C1 segment of cervical spinal cord (tissue), 14 donors: ENCODE measurements at regions not wholly inside any gene's neighbourhood (a gene's known extent, or its start where the extent isn't known, plus 50 kb on each side); places are given as distances from the start of the nearest gene placed in this dataset.

ENCODE experiments used
- DNase-seq, 14 donors: peaks; one replicate each; lab custom pipeline; 2025; lab: John Stamatoyannopoulos, UW

GRCh38 chr2:121860033-121860757, 104.7 kb downstream of the TSN start:
- DNase-seq: no peak

DNA sequence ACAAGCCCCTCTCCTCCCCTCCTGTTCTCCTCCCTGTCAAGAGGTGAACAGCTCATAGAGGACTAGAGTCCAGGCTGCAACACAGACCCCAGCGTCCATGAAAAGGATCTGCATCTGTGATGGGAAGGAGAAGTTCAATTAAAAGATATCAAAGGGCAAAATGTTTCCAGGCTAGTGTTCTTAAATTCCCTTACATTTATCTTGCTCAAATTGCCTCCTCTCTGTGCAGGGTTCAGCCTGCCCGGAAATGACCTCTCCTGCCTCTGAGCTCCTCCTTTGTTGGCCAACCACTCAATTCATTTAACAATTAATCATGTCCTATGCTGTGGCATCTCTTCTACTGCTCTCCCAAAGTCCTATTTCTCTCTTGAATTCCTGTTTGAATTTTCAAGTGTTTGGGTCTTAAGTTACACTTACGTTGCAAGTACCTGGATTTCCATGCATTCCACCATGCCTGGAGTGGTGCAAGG, 105.3 kb downstream of the TSN start:
- DNase-seq: no peak

GRCh38 chr2:121862286-121862685, 106.8 kb downstream of the TSN start:
- no peak for DNase-seq

DNA sequence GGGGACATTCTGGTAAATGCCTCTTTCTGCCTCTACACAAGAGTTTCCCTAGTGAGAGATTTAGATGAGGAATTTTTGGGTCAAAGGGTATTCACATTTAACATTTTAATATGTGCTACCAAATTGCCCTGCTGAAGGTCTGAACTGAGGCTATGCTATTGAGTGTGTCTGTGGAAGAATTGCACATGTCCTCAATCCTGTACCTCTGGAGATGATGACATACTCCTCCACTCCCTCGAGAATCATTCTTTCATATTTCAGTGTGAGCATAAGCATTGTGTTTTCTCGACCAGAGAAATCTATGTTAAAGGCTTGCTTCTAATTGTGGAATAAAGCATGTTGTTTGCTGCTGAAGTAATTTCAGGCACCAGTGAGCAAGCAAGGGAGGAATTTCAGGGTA, 110.5 kb downstream of the TSN start:
- no peak for DNase-seq

- DNase-seq: no peak
These were observed 111.3 kb downstream of the TSN start for GRCh38 chr2:121866789-121867188.

DNA sequence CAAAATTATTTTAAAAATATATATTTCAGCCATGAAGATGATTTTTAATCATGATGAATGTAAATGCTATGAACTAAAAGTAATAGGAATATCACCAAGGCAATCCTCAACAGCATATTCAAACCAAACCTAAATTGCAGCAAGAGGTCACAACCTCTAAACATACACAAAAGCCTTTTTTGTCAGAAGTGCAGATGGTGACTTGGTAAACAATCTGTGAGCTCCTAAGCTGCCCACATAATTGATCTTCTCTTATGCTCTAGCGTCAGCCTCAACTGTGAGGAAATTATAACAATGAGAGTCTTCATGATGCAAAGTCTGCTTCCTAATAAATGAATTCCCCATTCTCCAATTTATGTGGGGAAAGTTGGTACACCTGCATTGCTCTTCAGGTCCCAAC, 113.2 kb downstream of the TSN start:
- no peak for DNase-seq

DNA sequence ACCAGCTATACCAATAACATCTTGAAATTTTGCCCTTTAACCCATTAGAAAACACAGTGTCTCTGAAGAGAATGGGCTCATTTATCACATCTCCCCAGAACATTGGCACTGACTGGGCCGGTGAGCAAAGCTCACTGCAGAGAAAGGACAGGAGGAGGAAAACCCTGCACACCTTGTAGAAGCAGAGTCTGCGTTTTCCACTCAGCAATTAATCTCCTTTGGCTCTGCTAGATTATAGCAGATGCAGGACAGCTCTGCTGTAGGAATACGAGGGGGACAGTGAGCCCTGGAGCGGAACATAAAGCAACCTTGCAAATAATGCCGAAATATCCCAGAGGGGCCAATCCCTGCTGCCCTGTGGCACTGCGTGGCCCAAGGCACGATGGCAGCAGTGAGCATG, 113.9 kb downstream of the TSN start:
- no peak for DNase-seq

GRCh38 chr2:121869873-121870272, 114.4 kb downstream of the TSN start:
- no peak for DNase-seq

DNA sequence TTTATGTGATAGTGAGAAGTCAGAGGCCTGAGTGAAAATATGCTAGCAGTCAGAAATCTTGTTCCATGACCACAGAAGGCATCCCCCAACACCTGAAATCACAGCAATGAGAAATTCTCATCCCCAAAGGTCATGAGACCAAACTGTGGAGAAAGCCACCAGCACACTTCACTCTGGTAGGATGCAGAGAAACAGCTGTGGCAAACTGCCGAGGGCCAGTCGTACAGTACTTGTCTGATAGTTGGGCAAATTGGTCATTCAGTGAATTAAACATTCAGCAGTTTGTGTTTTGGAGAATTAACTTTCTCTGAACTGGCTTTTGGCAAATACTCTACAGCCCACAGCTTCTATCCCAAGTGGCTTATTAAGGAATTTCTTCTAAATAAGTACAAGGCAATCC, 117.2 kb downstream of the TSN start:
- DNase-seq: no peak

DNA sequence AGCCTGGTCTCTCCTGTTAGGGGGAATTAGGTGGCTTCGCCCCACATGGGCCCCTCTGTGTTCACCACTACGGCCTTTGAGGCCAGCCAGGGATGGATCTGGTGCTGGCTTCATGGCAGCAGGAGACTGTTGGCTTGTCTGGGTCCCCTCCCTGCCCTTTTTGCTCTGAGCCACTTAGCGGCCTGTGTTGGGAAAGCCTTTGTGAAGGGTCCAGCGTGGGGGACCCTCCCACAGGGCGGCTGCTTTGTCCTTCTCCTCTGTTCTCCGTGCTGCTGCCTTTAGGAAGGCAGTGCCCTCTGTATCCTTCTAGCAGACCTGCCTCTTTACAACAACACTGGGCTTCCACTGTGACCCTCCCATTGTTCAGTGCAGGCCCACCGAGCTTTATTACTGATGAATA, 118.4 kb downstream of the TSN start:
- no peak for DNase-seq

DNA sequence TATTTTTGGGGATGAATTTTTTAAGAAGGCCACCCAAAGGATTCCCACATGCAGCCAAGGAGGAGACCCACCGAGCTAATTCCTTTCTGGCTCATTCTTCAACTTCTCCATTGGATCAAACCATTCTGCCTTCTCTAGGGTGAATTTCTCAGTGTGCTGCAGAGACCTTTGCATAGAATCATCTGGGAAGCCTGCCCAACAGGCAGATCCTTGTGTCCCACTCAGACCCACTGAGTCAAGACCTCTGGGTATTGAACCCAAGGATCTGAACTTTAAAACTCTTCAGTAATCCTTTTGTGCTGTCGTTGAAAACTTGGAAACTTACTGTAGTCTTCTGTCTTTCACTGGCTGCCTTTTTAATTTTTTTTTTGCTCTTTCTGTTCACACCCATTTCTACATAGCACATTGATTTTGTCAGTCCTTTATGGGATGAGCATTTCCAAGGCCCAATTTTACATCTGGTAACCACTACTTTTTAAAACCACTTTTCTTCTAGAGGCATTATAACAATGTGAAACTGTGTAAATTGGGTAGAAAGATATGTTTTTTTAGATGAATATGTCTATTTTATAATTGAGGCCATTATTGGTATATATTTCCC, 120.2 kb downstream of the TSN start:
- no peak for DNase-seq

DNA sequence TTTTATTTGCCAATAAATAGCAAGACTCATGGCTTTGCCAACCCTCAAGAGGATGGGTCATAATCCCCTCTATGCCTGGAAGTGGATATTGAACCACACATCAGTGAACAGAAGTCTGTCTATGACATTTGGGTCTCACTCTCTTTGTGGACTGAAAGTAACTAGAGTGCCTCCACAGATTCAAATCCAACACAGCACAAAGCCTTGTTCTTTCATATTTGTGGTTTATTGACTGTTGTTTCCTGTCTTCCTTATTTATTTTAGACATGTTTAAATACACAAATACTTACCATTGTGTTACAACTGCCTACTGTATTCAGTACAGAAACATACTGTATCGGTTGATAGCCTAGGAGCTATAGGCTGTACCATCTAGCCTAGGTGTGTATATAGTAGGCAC, 121.9 kb downstream of the TSN start:
- no peak for DNase-seq

DNA sequence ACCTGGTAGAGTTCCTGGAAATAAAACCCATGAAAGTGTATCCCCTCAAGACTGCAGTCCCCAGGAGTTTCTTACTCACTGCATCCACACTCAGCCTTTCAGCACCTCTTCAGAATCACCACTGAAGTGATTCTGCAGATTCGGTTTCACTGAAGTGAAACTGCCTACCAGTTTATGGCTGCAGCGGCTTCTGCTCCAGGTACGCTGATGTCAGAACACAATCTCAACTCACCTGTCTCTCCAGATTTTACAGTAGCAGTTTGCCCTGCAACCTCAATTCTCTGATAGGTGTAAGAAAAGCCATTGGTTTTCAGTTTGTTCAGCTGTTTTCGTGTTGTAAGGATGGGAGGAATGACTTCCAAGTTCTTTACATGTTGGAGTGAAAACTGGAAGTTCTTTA, 124.8 kb downstream of the TSN start:
- no peak for DNase-seq

GRCh38 chr2:121881038-121881437, 125.6 kb downstream of the TSN start:
- DNase-seq: no peak

GRCh38 chr2:121881950-121882349, 126.5 kb downstream of the TSN start:
- DNase-seq: no peak

- no peak for DNase-seq
These were observed 128.6 kb downstream of the TSN start for GRCh38 chr2:121884078-121884477.

GRCh38 chr2:121884511-121884921, 129.1 kb downstream of the TSN start:
- DNase-seq: no peak

DNA sequence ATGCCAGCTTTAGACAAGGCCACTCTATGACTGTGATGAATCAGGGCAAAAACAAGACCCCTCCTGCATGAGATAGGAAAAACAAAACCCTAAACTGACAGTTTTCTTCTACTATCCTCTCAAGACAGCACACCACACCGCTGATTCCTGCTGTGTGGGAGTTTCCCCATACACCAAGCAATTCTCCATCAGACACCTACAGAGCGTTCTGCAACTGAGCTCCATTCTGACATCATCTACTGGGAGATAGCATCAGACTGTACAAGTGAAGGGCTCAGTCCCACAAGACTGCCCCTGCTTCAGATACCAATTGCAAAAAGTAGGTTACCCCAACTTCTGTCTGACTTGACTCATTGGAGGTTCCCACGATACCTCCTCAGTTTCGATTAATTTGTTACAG, 130.6 kb downstream of the TSN start:
- DNase-seq: no peak

- DNase-seq: no peak
These were observed 132.2 kb downstream of the TSN start for GRCh38 chr2:121887513-121888188.

DNA sequence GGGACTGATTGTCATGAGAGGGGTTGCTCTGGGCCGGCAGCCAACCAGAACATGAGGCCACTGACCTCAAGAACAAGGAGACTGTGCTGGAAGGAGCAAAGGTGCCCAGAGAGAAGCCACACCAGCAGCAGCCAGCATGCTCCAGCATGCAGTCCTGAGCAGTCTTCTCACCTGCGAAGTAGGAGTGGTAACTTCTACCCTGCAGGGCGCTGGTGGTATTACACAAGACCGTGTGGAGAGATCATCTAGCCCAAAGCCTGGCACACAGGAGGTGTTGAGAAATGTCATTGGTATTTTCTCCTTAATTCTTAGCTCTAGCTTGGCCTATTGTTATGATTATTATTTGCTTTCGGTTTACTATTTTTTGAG, 132.7 kb downstream of the TSN start:
- no peak for DNase-seq

- no peak for DNase-seq
These were observed 134.6 kb downstream of the TSN start for GRCh38 chr2:121890041-121890440.

DNA sequence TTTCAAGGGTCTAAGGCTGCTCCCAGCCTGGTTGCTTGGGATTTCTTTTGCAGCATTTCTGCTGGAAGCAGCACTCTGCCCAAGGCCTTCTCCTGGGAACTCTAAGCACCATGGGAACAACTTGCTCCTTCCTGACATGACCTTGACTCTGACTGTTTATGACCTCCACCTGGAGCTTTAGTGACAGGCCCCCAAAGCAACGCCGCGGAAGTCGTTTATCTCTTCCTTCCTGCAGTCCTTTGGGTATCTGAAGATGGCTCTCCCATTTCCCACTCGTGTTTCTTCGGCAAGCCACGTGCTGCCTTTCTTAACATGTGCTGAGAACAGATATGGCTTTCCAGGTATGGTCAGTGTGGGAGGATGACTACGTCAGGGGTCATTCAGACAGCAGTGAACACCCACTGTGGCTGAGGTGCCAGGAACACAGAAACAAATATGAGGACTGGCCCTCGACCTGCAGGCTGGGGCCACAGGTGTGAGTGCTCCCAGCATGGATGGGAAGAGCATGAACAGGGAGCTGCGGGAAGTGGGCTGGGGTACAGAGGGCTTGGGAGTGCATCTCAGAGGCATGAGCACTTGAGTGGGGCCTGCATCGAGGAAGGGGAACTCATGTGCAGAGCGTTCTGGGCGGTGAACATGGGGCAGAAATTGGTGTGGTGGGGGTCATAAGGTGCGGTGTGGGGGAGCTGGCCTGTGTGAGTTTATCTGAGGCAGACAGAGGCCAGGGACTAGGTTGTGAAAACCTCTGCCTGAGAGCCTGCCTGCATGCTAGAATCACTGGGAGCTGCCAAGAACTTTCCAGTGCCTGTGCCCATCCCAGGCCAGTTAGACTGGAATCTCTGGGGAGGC, 140.5 kb downstream of the TSN start:
- no peak for DNase-seq
